Mucosa of descending colon (tissue), 3 donors: ENCODE measurements at regions not wholly inside any gene's neighbourhood (a gene's known extent, or its start where the extent isn't known, plus 50 kb on each side); places are given as distances from the start of the nearest gene placed in this dataset.

ENCODE experiments used
- ATAC-seq: fragments of 200-7000 bp; cut with Tn5 transposase; one replicate; pipeline ENCODE4 v1.9.1; 2020; ENCODE audit warnings: mild to moderate bottlenecking, moderate library complexity
- DNase-seq, 3 donors: peaks; one replicate each; pipeline ENCODE4 v3.0.0-alpha.2; 2020
- H3K36me3 ChIP-seq: fragments of 200-600 bp; one replicate; pipeline ENCODE4 v1.8.0; 2021; ENCODE audit warnings: low read depth, mild to moderate bottlenecking
- H3K4me1 ChIP-seq: fragments of 200-600 bp; one replicate; pipeline ENCODE4 v1.8.0; 2021; ENCODE audit warnings: low read depth, mild to moderate bottlenecking
- H3K4me3 ChIP-seq: fragments of 200-600 bp; one replicate; pipeline ENCODE4 v1.8.0; 2021; ENCODE audit warnings: mild to moderate bottlenecking
- H3K9me3 ChIP-seq: fragments of 200-600 bp; one replicate; pipeline ENCODE4 v1.8.0; 2021; ENCODE audit warnings: mild to moderate bottlenecking
- CTCF ChIP-seq: fragments of 200-600 bp; IDR thresholded peaks from one replicate; pipeline ENCODE4 v1.8.0; 2022; ENCODE audit warnings: antibody characterized with exemption, mild to moderate bottlenecking
- intact Hi-C, 2 donors: fragments of 100-400 bp; cut with DNase I in 1 of 2; cut with micrococcal nuclease in 1 of 2; formaldehyde crosslinking; loops; one replicate each; pipeline versions ENCODE4 v1.11.0 to v1.11.1; 2022; cut with DNase I, micrococcal nuclease
- donor health status: DM: no; HTN: no; CAD: no; lungs with moderate emphysema.
- donor health status: DM: no; HTN: no; CAD: no.
- donor health status: DM: no; HTN: yes; CAD: no.

GRCh38 chr3:70728311-70728710 lies 415.9 kb upstream of the MDFIC2 start:
- no peak for ATAC-seq
- intact Hi-C loops, result no loop called here
- TF ChIP-seq CTCF, result no peak

GRCh38 chr3:70726961-70727360 lies 414.5 kb upstream of the MDFIC2 start:
- no peak for TF ChIP-seq CTCF
- no peaks in the 10 kb centered on the region for H3K4me1 ChIP-seq
- DNase-seq (no peak), ATAC-seq (no peak)
- no peaks in the 10 kb centered on the region for H3K36me3 ChIP-seq
- H3K4me3 ChIP-seq, result no peak overlapping the region
- intact Hi-C loops, result no loop called here
- H3K9me3 ChIP-seq, result no peaks in the 10 kb centered on the region

More at GRCh38 chr3:70728311-70728710, 415.9 kb upstream of the MDFIC2 start:
- Histone ChIP-seq H3K9me3 (no peaks in the 10 kb centered on the region), H3K4me3 (no peak overlapping the region), H3K36me3 (no peaks in the 10 kb centered on the region), H3K4me1 (no peaks in the 10 kb centered on the region)
- no peak for DNase-seq

- ATAC-seq (no peak), DNase-seq (no peak)
- no peaks in the 10 kb centered on the region for H3K9me3 ChIP-seq
- H3K36me3 ChIP-seq, result no peaks in the 10 kb centered on the region
- no peaks in the 10 kb centered on the region for H3K4me1 ChIP-seq
- intact Hi-C loops, result no loop called here
- H3K4me3 ChIP-seq, result no peak overlapping the region
- TF ChIP-seq CTCF, result no peak
Measured at GRCh38 chr3:70726096-70726938, 413.9 kb upstream of the MDFIC2 start.

- intact Hi-C loops, result no loop called here
- ATAC-seq (no peak), DNase-seq (no peak)
- TF ChIP-seq CTCF, result no peak
- H3K4me3 ChIP-seq, result no peak overlapping the region
- no peaks in the 10 kb centered on the region for H3K9me3 ChIP-seq
- H3K36me3 ChIP-seq, result no peaks in the 10 kb centered on the region
- no peaks in the 10 kb centered on the region for H3K4me1 ChIP-seq
Measured at GRCh38 chr3:70722018-70722417, 409.6 kb upstream of the MDFIC2 start.

GRCh38 chr3:70716832-70717231 lies 404.4 kb upstream of the MDFIC2 start:
- intact Hi-C loops, result no loop called here

More at GRCh38 chr3:70716832-70717231, 404.4 kb upstream of the MDFIC2 start:
- DNase-seq, result peak in 1 of 3 donors; percentile 2
- no peak for TF ChIP-seq CTCF
- no peaks in the 10 kb centered on the region for H3K4me1 ChIP-seq
- H3K36me3 ChIP-seq, result no peaks in the 10 kb centered on the region
- H3K9me3 ChIP-seq, result peaks cover 19% of the 10 kb centered on the region
- no peak for ATAC-seq
- H3K4me3 ChIP-seq, result no peak overlapping the region
